ENCODE measurements at regions not wholly inside any gene's neighbourhood (a gene's known extent, or its start where the extent isn't known, plus 50 kb on each side); places are given as distances from the start of the nearest gene placed in this dataset.

DNA sequence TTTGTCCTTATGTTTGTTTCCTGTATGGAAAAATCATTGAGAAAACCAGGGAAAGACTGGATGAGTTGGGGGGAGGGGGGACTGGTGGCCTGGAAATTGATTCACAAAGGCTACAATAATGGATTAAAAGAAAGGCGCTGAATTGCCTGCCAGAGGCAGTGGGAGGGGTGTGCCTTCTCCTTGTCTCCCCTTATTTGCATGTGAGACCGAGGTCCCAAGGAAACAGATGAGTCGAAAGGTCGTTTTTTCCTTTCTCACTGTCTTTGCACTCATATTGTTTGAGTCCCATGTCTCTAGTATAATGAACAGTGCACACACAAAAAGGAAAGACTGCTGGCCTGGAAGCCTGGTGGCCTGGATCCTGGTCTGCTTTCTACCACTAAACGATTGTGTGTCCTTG lies 86.6 kb upstream of the ZDHHC15 start:
- TF ChIP-seq, protein P1, sequence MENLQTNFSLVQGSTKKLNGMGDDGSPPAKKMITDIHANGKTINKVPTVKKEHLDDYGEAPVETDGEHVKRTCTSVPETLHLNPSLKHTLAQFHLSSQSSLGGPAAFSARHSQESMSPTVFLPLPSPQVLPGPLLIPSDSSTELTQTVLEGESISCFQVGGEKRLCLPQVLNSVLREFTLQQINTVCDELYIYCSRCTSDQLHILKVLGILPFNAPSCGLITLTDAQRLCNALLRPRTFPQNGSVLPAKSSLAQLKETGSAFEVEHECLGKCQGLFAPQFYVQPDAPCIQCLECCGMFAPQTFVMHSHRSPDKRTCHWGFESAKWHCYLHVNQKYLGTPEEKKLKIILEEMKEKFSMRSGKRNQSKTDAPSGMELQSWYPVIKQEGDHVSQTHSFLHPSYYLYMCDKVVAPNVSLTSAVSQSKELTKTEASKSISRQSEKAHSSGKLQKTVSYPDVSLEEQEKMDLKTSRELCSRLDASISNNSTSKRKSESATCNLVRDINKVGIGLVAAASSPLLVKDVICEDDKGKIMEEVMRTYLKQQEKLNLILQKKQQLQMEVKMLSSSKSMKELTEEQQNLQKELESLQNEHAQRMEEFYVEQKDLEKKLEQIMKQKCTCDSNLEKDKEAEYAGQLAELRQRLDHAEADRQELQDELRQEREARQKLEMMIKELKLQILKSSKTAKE (IDR thresholded peaks at IDR 0.05; ENCODE audit: low read depth, poor library complexity, severe bottlenecking), result no peak
- TF ChIP-seq TCF3 (IDR thresholded peaks at IDR 0.05; ENCODE audit: borderline replicate concordance, insufficient read depth, low read depth, low read length) (no peak), CTCF (IDR thresholded peaks at IDR 0.05 in 2 of 3, conservative IDR thresholded peaks at IDR 0.05 in 1 of 3; ENCODE audit: control insufficient read depth in 2 of 3, extremely low read depth in 1 of 3, insufficient read depth in 1 of 3, low read depth in 3 of 3, low read length in 3 of 3) (no peak), ZNF24 (IDR thresholded peaks at IDR 0.05) (no peak), HCFC1 (IDR thresholded peaks at IDR 0.05; ENCODE audit: low read length) (no peak), CBX5 (IDR thresholded peaks at IDR 0.05; ENCODE audit: low read depth) (no peak), PAX5 (IDR thresholded peaks at IDR 0.05; ENCODE audit: borderline replicate concordance, low read depth, low read length) (no peak), EZH2 (IDR thresholded peaks at IDR 0.05; ENCODE audit: borderline replicate concordance, control insufficient read depth, low read depth, low read length) (no peak), SRF (IDR thresholded peaks at IDR 0.05; ENCODE audit: low read depth in 2 of 2, low read length in 2 of 2) (no peak), MAX (IDR thresholded peaks at IDR 0.05; ENCODE audit: low read depth, low read length) (no peak), SP1 (IDR thresholded peaks at IDR 0.05; ENCODE audit: low read depth, low read length) (no peak), POLR2A (IDR thresholded peaks at IDR 0.05; ENCODE audit: low read depth, low read length) (no peak)
- TF ChIP-seq, protein P2, sequence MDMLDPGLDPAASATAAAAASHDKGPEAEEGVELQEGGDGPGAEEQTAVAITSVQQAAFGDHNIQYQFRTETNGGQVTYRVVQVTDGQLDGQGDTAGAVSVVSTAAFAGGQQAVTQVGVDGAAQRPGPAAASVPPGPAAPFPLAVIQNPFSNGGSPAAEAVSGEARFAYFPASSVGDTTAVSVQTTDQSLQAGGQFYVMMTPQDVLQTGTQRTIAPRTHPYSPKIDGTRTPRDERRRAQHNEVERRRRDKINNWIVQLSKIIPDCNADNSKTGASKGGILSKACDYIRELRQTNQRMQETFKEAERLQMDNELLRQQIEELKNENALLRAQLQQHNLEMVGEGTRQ (IDR thresholded peaks at IDR 0.05; ENCODE audit: borderline replicate concordance, low read depth, low read length), result no peak

Measured in GM12878 (cell line).